AG09319 (cell line): ENCODE measurements at regions not wholly inside any gene's neighbourhood (a gene's known extent, or its start where the extent isn't known, plus 50 kb on each side); places are given as distances from the start of the nearest gene placed in this dataset.

Experiments
- DNase-seq: peaks from one replicate; pipeline ENCODE4 v3.0.0-alpha.2; 2010; ENCODE audit warnings: low read depth; ENCODE audit errors: extremely low read depth
- CTCF ChIP-seq: IDR thresholded peaks from 2 replicates; pipeline ENCODE4 v1.5.1; 2011; ENCODE audit warnings: low read depth, mild to moderate bottlenecking, inconsistent platforms, low read length, moderate library complexity

DNA sequence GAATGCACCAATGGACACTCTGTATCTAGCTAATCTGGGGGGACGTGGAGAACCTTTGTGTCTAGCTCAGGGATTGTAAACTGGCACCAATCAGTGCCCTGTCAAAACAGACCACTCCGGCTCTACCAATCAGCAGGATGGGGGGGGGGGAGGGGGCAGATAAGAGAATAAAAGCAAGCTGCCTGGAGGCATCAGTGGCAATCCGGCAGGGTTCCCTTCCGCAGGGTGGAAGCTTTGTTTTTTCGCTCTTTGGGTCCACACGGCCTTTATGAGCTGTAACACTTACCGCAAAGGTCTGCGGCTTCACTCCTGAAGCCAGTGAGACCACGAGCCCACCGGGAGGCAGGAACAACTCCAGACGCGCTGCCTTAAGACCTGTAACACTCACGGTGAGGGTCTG, 827.1 kb downstream of the PLOD2 start:
- no peak for TF ChIP-seq CTCF
- no peak for DNase-seq

DNA sequence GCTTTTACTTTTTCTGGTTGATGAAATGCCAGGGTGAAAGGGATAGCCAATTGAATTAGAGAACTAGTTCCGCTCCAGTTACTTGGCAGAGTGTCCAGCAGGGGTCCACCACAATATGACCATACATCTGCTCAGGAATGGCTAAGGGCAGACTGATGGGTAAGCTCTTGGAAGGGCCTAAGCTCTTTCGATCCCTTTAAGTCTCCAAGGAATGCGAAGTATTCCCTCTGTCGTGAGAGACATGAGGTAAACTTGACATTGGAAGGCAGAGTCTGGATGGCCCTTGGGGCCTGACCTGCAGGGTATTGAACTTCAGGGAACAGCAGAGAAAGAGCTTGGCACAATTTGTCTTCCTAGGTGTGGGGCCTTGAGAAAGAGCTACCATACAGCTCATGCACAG, 805.8 kb downstream of the PLOD2 start:
- no peak for DNase-seq
- TF ChIP-seq CTCF = no peak

GRCh38 chr3:145357453-145357852, 803.5 kb downstream of the PLOD2 start:
- TF ChIP-seq CTCF = no peak
- no peak for DNase-seq

DNA sequence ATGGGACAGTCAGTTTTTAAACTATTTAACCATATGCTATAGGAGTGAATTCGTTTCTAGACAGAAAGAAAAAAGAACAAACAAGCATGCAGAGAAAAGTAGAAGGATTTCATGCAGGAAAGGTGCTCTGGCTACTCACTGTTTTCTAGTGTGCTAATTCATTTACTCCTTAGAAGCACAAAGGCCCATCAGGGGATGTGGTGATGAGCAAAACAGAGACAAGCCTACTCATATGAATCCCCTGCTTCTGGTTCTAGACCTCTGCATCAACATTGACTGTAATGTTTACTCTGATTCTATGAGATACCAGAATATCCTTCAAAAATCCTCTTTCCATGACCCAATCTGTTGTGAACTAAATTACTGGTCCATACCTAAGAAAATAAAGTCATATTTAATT, 801.9 kb downstream of the PLOD2 start:
- DNase-seq = no peak
- TF ChIP-seq CTCF = no peak

DNA sequence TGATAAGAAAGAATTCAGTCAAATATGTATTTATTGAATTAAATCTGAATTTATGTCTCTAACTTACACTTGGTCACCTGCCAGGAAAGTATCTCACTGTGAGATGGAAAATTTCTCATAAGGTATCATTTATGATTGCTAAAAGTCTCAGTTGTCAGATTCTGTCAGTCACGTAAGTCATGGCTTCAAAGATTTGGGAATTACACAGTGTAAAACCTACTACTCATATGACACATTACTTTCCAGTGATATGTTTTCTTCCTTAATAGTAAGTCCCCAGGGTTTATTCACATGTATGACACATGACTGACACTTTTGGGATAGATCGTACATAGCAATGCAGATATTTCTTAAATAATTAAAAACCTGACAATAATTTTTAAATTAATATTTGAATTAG, 792.2 kb downstream of the PLOD2 start:
- DNase-seq = no peak
- TF ChIP-seq CTCF = no peak

GRCh38 chr3:145370870-145371269, 790.1 kb downstream of the PLOD2 start:
- no peak for TF ChIP-seq CTCF
- no peak for DNase-seq

DNA sequence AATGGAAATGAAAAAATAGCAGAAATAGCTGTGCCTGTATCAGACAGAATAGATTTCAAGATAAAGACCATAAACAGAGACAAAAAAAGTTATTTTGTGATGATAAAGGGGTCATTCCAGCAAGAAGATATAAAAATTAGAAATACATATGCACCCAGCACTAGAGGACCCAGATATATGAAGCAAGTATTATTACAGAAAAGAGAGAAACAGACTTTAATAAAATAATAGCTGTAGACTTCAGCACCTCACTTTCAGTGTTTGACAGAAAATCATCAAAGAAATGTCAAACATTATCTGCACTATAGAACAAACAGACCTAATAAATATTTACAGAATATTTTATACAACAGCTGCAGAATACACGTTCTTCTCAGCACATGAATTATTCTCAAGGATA, 783.7 kb downstream of the PLOD2 start:
- DNase-seq = no peak
- TF ChIP-seq CTCF = no peak

- no peak for DNase-seq
- no peak for TF ChIP-seq CTCF
Observed at GRCh38 chr3:145383416-145383815, 777.6 kb downstream of the PLOD2 start.
